HepG2 (cell line): ENCODE measurements at regions not wholly inside any gene's neighbourhood (a gene's known extent, or its start where the extent isn't known, plus 50 kb on each side); places are given as distances from the start of the nearest gene placed in this dataset.

Experiments
- AKNA ChIP-seq: sonication (generic); formaldehyde crosslinking; IDR thresholded peaks from 2 replicates; pipeline ENCODE4 v1.4.0; 2020; ENCODE audit warnings: missing genetic modification reagents, borderline replicate concordance
- CBX2 ChIP-seq, 2 experiments: fragments of 200-600 bp in 1 of 2; sonication (generic); formaldehyde crosslinking in 1 of 2; IDR thresholded peaks; 2 replicates each; pipeline versions ENCODE4 v1.7.0 to v1.8.1; 2018 to 2022; ENCODE audit warnings: low read depth in 2 of 2, low read length in 1 of 2, mild to moderate bottlenecking in 1 of 2, missing genetic modification reagents in 1 of 2
- ETV5 ChIP-seq: IDR thresholded peaks from 2 replicates; pipeline ENCODE4 v1.6.1; 2018; ENCODE audit warnings: missing biosample characterization, missing genetic modification reagents, inconsistent platforms, borderline replicate concordance
- FOXA3 ChIP-seq: IDR thresholded peaks from 2 replicates; pipeline ENCODE4 v1.6.1; 2016; ENCODE audit warnings: missing genetic modification reagents, missing compliant biosample characterization
- FOXO4 ChIP-seq: sonication (generic); formaldehyde crosslinking; conservative IDR thresholded peaks from 2 replicates; pipeline ENCODE4 v1.8.1; 2023; ENCODE audit warnings: missing genetic modification reagents
- GMEB1 ChIP-seq: sonication (generic); formaldehyde crosslinking; IDR thresholded peaks from 2 replicates; pipeline ENCODE4 v1.5.1; 2020; ENCODE audit warnings: missing genetic modification reagents, mild to moderate bottlenecking, borderline replicate concordance
- IKZF1 ChIP-seq: fragments of 450-650 bp; IDR thresholded peaks from 2 replicates; pipeline ENCODE4 v1.7.1; 2016
- PRDM10 ChIP-seq: sonication (generic); formaldehyde crosslinking; IDR thresholded peaks from 2 replicates; pipeline ENCODE4 v1.4.0; 2020; ENCODE audit warnings: low read depth, missing genetic modification reagents
- PRDM4 ChIP-seq: sonication (generic); formaldehyde crosslinking; IDR thresholded peaks from 2 replicates; pipeline ENCODE4 v1.9.0; 2021; ENCODE audit warnings: missing genetic modification reagents, borderline replicate concordance
- YY1 ChIP-seq: IDR thresholded peaks from 2 replicates; pipeline ENCODE4 v1.6.1; 2011; ENCODE audit warnings: low read length, low read depth, moderate library complexity, mild to moderate bottlenecking; ENCODE audit not compliant: insufficient read depth, insufficient replicate concordance
- ZC3H4 ChIP-seq: sonication (generic); formaldehyde crosslinking; IDR thresholded peaks from 2 replicates; pipeline ENCODE4 v1.4.0; 2020; ENCODE audit warnings: missing genetic modification reagents, borderline replicate concordance
- ZEB1 ChIP-seq: IDR thresholded peaks from 2 replicates; pipeline ENCODE4 v1.6.1; 2012; ENCODE audit warnings: mild to moderate bottlenecking, low read depth, inconsistent platforms; ENCODE audit not compliant: insufficient replicate concordance
- ZNF790 ChIP-seq: sonication (generic); formaldehyde crosslinking; IDR thresholded peaks from 2 replicates; pipeline ENCODE4 v1.8.0; 2022; ENCODE audit warnings: missing genetic modification reagents, mild to moderate bottlenecking, borderline replicate concordance

- no peak for TF ChIP-seq ZC3H4 (CRISPR knock-in tag)
- no peak for TF ChIP-seq ZNF790
- TF ChIP-seq CBX2 (IDR thresholded peaks at IDR 0.05; ENCODE audit: low read depth, low read length): no peak
- TF ChIP-seq CBX2 (CRISPR knock-in tag; IDR thresholded peaks at IDR 0.05; ENCODE audit: low read depth): no peak
- 0 out of 2 replicates have a peak, but pooled peaks have one; percentile 13 for TF ChIP-seq FOXA3
- no peak for TF ChIP-seq AKNA (CRISPR knock-in tag)
- TF ChIP-seq YY1: no peak
- TF ChIP-seq ETV5 (CRISPR knock-in tag): no peak
- TF ChIP-seq PRDM10 (CRISPR knock-in tag): no peak
- TF ChIP-seq ZEB1: no peak
- no peak for TF ChIP-seq FOXO4 (CRISPR knock-in tag)
- no peak for TF ChIP-seq GMEB1 (CRISPR knock-in tag)
- TF ChIP-seq PRDM4 (CRISPR knock-in tag): no peak
- no peak for TF ChIP-seq IKZF1
Observed at GRCh38 chr4:117400039-117400835, 314.9 kb upstream of the TRAM1L1 start (continued).
